Gastroesophageal sphincter (tissue), 3 donors: ENCODE measurements at regions not wholly inside any gene's neighbourhood (a gene's known extent, or its start where the extent isn't known, plus 50 kb on each side); places are given as distances from the start of the nearest gene placed in this dataset.

Experiments
- POLR2A ChIP-seq, 2 donors: fragments of 450-650 bp; IDR thresholded peaks; one replicate each; pipeline ENCODE4 v1.6.1; 2017; ENCODE audit warnings: antibody characterized with exemption in 2 of 2, mild to moderate bottlenecking in 2 of 2, moderate library complexity in 1 of 2
- POLR2AphosphoS5 ChIP-seq: sonication (generic); formaldehyde crosslinking; IDR thresholded peaks from one replicate; pipeline ENCODE4 v1.6.1; 2017; ENCODE audit warnings: antibody characterized with exemption
- TF ChIP-seq, protein P1 (sequence below), 4 experiments: fragments of 200-600 bp in 2 of 4; fragments of 450-650 bp in 2 of 4; sonication (generic) in 1 of 4; IDR thresholded peaks; one replicate each; pipeline ENCODE4 v1.5.1; 2017 to 2019; ENCODE audit warnings: antibody characterized with exemption in 4 of 4, mild to moderate bottlenecking in 2 of 4, moderate library complexity in 2 of 4

DNA sequence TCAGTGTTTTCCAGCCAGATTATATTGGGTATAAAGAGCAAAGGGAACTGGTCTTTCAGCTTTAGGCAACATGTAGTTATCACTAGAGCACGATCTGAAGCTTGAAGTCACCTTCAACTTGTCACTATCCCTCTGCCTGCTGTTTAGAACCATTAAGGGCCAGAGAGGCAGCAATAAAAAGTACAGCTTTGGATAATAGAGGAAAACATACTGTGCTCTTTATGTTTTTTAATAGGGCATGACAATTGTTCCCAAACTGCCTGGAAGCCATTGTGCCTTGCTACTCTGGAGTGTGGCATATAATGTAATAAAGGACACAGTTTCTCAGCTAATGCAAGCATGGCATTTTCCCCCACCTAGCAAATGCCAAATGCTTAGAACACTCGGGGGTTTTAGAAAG, 1912.0 kb upstream of the RAG2 start:
- TF ChIP-seq, protein P1, sequence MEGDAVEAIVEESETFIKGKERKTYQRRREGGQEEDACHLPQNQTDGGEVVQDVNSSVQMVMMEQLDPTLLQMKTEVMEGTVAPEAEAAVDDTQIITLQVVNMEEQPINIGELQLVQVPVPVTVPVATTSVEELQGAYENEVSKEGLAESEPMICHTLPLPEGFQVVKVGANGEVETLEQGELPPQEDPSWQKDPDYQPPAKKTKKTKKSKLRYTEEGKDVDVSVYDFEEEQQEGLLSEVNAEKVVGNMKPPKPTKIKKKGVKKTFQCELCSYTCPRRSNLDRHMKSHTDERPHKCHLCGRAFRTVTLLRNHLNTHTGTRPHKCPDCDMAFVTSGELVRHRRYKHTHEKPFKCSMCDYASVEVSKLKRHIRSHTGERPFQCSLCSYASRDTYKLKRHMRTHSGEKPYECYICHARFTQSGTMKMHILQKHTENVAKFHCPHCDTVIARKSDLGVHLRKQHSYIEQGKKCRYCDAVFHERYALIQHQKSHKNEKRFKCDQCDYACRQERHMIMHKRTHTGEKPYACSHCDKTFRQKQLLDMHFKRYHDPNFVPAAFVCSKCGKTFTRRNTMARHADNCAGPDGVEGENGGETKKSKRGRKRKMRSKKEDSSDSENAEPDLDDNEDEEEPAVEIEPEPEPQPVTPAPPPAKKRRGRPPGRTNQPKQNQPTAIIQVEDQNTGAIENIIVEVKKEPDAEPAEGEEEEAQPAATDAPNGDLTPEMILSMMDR (IDR thresholded peaks at IDR 0.05), result no peak
- TF ChIP-seq POLR2A (IDR thresholded peaks at IDR 0.05) (no peak), POLR2AphosphoS5 (no peak)
